Fibroblast of villous mesenchyme (primary cell): ENCODE measurements at regions not wholly inside any gene's neighbourhood (a gene's known extent, or its start where the extent isn't known, plus 50 kb on each side); places are given as distances from the start of the nearest gene placed in this dataset.

Experiments used
- DNase-seq: peaks from one replicate; pipeline ENCODE4 v3.0.0-alpha.2; 2010; ENCODE audit warnings: low read depth
- H3K4me3 ChIP-seq: 2 replicates; pipeline ENCODE4 v1.5.1; 2011; ENCODE audit warnings: low read depth, mild to moderate bottlenecking, low read length
- TF ChIP-seq, protein P1 (sequence below): IDR thresholded peaks from 2 replicates; pipeline ENCODE4 v1.5.1; 2012; ENCODE audit warnings: low read depth, mild to moderate bottlenecking, low read length; ENCODE audit not compliant: insufficient read depth

DNA sequence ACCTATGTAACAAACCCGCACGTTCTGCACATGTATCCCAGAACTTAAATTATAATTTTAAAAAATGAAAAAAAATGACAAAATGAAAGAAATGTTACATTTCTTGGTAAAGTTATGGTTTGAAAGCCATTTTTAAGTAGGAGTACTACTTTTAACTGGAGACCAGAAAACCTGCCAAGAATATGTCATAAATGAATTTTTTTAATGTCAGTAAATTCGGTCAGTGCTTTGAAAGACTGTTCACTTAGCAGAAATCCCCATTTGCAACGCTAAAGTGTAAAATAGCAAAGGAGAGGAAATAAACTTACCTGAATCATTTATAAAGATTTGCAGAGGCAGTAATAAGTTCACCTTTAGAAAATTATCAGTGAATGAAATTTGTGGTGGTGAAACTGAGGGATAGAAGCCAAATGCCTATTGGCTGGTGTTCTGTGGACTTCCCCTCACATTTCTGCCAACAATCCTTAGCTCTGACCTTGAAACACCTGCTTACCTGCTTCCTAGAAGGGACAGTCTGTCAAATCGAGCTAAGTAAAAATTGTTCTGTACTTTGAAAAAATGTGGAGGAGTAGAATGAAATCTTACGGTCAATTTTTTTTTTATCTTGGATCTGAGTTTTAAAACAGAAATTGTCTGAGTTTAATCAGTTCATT, 714.2 kb downstream of the SLC6A15 start:
- TF ChIP-seq, protein P1, sequence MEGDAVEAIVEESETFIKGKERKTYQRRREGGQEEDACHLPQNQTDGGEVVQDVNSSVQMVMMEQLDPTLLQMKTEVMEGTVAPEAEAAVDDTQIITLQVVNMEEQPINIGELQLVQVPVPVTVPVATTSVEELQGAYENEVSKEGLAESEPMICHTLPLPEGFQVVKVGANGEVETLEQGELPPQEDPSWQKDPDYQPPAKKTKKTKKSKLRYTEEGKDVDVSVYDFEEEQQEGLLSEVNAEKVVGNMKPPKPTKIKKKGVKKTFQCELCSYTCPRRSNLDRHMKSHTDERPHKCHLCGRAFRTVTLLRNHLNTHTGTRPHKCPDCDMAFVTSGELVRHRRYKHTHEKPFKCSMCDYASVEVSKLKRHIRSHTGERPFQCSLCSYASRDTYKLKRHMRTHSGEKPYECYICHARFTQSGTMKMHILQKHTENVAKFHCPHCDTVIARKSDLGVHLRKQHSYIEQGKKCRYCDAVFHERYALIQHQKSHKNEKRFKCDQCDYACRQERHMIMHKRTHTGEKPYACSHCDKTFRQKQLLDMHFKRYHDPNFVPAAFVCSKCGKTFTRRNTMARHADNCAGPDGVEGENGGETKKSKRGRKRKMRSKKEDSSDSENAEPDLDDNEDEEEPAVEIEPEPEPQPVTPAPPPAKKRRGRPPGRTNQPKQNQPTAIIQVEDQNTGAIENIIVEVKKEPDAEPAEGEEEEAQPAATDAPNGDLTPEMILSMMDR = no peak
- no peak overlapping the region for H3K4me3 ChIP-seq
- no peak for DNase-seq

DNA sequence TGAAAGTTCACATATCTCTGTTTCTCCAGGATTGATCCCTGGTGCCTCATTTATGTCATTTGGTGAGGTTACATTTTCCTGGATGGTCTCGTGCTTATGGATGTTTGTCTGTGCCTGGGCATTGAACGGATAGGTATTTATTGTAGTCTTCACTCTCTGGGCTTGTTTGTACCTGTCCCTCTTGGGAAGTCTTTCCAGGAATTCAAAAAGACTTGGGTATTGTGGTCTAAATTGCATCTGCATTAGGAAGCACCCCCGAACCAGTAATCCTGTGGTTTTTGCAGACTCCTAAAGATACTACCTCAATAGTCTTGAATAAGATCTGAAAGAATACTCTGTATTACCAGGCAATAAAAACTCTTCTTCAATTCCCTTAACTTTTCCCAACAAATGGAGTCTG, 720.8 kb downstream of the SLC6A15 start:
- no peak overlapping the region for H3K4me3 ChIP-seq
- TF ChIP-seq, protein P1 = no peak
- no peak for DNase-seq

DNA sequence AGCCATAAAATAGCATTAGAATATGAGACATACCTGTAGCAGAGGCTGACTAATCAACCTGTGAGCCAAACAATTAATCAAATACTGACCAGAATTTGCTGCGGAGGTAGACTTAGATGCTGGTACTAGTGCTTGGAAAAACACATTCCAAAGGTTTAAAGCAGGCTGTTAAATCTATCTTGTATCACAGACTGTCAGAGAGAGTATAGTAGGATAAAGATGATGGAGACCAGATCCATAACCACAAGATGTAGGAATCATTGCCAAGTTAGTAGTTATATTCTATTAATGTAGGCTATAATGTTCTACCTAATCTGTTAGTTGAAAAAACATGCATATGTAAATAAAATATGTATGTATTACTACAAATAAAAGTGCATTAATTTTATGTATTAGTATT, 726.2 kb downstream of the SLC6A15 start:
- no peak overlapping the region for H3K4me3 ChIP-seq
- TF ChIP-seq, protein P1 = no peak
- no peak for DNase-seq

DNA sequence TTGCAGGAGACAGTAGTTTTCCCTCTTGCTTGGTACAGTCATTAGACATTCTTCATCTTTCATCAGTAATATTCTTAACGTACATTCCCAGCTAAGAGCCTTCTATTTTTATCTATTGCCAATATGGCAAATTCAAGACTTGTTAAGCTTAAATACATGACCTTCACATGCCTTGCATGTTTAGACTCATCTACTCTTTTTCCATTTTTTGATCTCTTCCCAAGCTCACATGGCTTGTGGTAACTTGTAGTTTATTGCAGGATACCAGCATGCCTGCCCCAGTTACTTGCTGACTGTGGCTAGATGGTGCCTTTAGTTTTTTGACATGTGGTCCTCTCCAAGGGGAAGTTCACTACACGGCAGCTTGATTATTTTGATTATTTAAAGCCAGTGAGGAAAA, 729.0 kb downstream of the SLC6A15 start:
- DNase-seq = no peak
- no peak overlapping the region for H3K4me3 ChIP-seq
- TF ChIP-seq, protein P1 = no peak

DNA sequence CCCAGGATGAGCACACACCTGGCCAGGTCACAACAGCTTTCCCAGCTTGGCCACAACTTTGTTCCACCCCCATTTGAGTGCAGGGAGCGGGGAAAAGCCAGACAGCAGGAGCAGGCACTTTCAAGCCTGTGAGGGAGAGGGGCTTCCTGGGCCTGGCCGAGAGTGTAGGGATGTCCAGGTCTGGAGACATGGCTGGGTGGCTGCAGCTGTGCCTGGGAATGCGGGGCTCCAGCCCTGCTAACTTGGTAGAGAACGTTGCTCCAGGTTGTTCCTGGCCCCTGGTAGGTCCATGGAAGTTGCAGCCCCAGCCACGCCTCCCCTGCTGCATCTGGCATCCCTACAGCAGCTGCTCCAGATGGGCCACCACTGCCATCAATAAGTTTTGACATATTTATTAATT, 738.5 kb downstream of the SLC6A15 start:
- TF ChIP-seq, protein P1 = no peak
- no peak for DNase-seq
- no peak overlapping the region for H3K4me3 ChIP-seq

DNA sequence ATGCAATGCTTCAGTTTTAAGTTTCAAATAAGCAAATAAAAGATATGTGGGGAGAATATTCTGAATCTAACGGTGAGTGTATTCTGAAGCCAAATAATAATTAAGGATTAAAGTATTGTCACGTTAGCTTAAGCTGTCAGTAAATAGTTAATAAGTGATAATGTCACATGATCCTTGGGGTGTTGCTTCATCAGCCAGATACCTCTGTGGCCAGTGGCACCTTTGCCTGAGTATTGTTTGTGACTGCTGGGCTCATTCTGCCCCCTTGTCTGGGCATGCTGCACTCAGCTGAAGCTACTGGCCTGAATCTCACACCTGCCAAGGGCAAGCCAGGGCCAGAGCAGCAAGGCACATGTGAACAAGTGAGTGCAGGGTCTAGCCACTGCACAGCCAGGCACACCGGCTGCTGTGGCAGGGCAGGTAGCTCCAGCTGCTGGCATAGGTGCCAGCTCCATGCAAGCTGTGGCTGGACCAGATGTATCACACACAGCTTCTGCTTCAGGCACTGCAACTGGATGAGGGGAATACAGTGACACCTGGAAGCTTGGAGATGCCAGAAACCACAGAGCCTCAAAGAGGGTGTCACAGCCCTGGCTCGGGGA, 739.7 kb downstream of the SLC6A15 start:
- no peak for DNase-seq
- no peak overlapping the region for H3K4me3 ChIP-seq
- TF ChIP-seq, protein P1 = no peak

DNA sequence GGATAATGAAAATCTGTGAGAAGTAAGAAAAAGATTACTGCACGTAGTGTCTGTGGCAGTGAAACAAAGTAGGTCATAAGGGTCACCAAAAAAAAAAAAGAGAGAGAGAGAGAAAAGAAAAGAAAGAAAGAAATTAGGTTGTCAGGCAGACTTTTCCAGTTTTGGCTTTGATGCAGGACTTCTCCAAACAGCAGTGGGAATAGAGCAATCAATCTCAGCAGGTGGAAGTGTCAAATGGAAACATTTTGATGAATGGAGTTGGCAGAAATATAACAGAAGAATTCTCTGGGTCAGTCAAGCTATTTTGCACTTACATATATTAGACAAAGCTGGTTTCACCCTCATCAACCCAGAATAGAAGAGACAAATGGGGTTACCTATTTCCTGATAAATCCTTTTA, 745.8 kb downstream of the SLC6A15 start:
- TF ChIP-seq, protein P1 = no peak
- no peak overlapping the region for H3K4me3 ChIP-seq
- DNase-seq = no peak
